HFFc6 (cell line): ENCODE measurements at regions not wholly inside any gene's neighbourhood (a gene's known extent, or its start where the extent isn't known, plus 50 kb on each side); places are given as distances from the start of the nearest gene placed in this dataset.

Source experiments
- DNase-seq: peaks from one replicate; pipeline ENCODE4 v3.0.0-alpha.2; 2018
- H3K27ac Mint-ChIP-seq: 2 replicates; pipeline ENCODE4 v1.8.0; 2020; ENCODE audit warnings: mild to moderate bottlenecking, mixed read lengths
- H3K27me3 Mint-ChIP-seq: 2 replicates; pipeline ENCODE4 v1.8.0; 2021; ENCODE audit warnings: mild to moderate bottlenecking, moderate library complexity, mixed read lengths; ENCODE audit not compliant: insufficient read depth
- H3K36me3 Mint-ChIP-seq: 2 replicates; pipeline ENCODE4 v1.8.0; 2021; ENCODE audit warnings: low read depth, mixed read lengths
- H3K4me1 Mint-ChIP-seq: 2 replicates; pipeline ENCODE4 v1.8.0; 2020; ENCODE audit warnings: low read depth, mixed read lengths
- H3K4me3 Mint-ChIP-seq: 2 replicates; pipeline ENCODE4 v1.8.0; 2020; ENCODE audit warnings: mild to moderate bottlenecking, moderate library complexity, mixed read lengths
- H3K9me3 Mint-ChIP-seq: 2 replicates; pipeline ENCODE4 v1.8.0; 2020; ENCODE audit warnings: mild to moderate bottlenecking, mixed read lengths
- CTCF ChIP-seq: fragments of 200-600 bp; sonication (generic); IDR thresholded peaks from 2 replicates; pipeline ENCODE4 v1.5.0; 2021; ENCODE audit warnings: antibody characterized with exemption, mild to moderate bottlenecking

- Mint-ChIP-seq H3K27me3 (peaks cover 10% of the 10 kb centered on the region), H3K36me3 (no peaks in the 10 kb centered on the region), H3K4me1 (peaks cover 5% of the 10 kb centered on the region; the same call in 1 of the 2 replicates), H3K4me3 (no peak overlapping the region), H3K9me3 (peaks cover 5% of the 10 kb centered on the region; the same call in 1 of the 2 replicates), H3K27ac (no peak overlapping the region)
- no peak for TF ChIP-seq CTCF
- no peak for DNase-seq
Measured at GRCh38 chr20:10853731-10854130, 179.9 kb upstream of the JAG1 start.

GRCh38 chr20:10854976-10855375 is 181.2 kb upstream of the JAG1 start:
- no peaks in the 10 kb centered on the region for H3K36me3 Mint-ChIP-seq
- peaks cover 12% of the 10 kb centered on the region for H3K27me3 Mint-ChIP-seq
- DNase-seq: no peak
- no peaks in the 10 kb centered on the region for H3K4me1 Mint-ChIP-seq
- H3K9me3 Mint-ChIP-seq: peaks cover 5% of the 10 kb centered on the region; the same call in 1 of the 2 replicates
- no peak overlapping the region for H3K27ac Mint-ChIP-seq
- TF ChIP-seq CTCF: no peak
- no peak overlapping the region for H3K4me3 Mint-ChIP-seq

GRCh38 chr20:10855778-10856177 is 182.0 kb upstream of the JAG1 start:
- Mint-ChIP-seq H3K9me3 (peaks cover 5% of the 10 kb centered on the region; the same call in 1 of the 2 replicates), H3K27ac (no peak overlapping the region), H3K4me1 (no peaks in the 10 kb centered on the region), H3K4me3 (no peak overlapping the region), H3K27me3 (peaks cover 12% of the 10 kb centered on the region), H3K36me3 (no peaks in the 10 kb centered on the region)
- TF ChIP-seq CTCF: no peak
- no peak for DNase-seq

- Mint-ChIP-seq H3K4me1 (no peaks in the 10 kb centered on the region), H3K27ac (no peak overlapping the region), H3K36me3 (no peaks in the 10 kb centered on the region)
Measured at GRCh38 chr20:10856237-10857015, 182.6 kb upstream of the JAG1 start.

GRCh38 chr20:10857352-10858070 is 183.7 kb upstream of the JAG1 start:
- no peak overlapping the region for H3K27ac Mint-ChIP-seq

More at GRCh38 chr20:10856237-10857015, 182.6 kb upstream of the JAG1 start:
- Mint-ChIP-seq H3K27me3 (peaks cover 10% of the 10 kb centered on the region), H3K4me3 (no peak overlapping the region), H3K9me3 (peaks cover 5% of the 10 kb centered on the region; the same call in 1 of the 2 replicates)
- DNase-seq: no peak
- no peak for TF ChIP-seq CTCF

More at GRCh38 chr20:10857352-10858070, 183.7 kb upstream of the JAG1 start:
- Mint-ChIP-seq H3K9me3 (peaks cover 5% of the 10 kb centered on the region; the same call in 1 of the 2 replicates), H3K36me3 (no peaks in the 10 kb centered on the region), H3K27me3 (peaks cover 9% of the 10 kb centered on the region), H3K4me1 (no peaks in the 10 kb centered on the region), H3K4me3 (no peak overlapping the region)
- no peak for TF ChIP-seq CTCF
- DNase-seq: no peak
